Astrocyte of the cerebellum (primary cell): ENCODE measurements at regions not wholly inside any gene's neighbourhood (a gene's known extent, or its start where the extent isn't known, plus 50 kb on each side); places are given as distances from the start of the nearest gene placed in this dataset.
A peak's percentile ranks its signal among the peaks of the same experiment; 100 is the strongest.

ENCODE experiments used
- DNase-seq: peaks from one replicate; pipeline ENCODE4 v3.0.0-alpha.2; 2011; ENCODE audit warnings: low read depth
- H3K4me3 ChIP-seq: 2 replicates; pipeline ENCODE4 v1.5.1; 2011; ENCODE audit warnings: mild to moderate bottlenecking, low read depth, low read length, moderate library complexity
- in situ Hi-C: cut with HindIII; loops from 2 replicates; pipeline ENCODE4 v1.10.0; 2017; ENCODE audit warnings: low sequenced_read_pairs
- TF ChIP-seq, protein P1 (sequence below): IDR thresholded peaks from 2 replicates; pipeline ENCODE4 v1.5.1; 2012; ENCODE audit warnings: low read length, low read depth, moderate library complexity, mild to moderate bottlenecking; ENCODE audit errors: missing control alignments

DNA sequence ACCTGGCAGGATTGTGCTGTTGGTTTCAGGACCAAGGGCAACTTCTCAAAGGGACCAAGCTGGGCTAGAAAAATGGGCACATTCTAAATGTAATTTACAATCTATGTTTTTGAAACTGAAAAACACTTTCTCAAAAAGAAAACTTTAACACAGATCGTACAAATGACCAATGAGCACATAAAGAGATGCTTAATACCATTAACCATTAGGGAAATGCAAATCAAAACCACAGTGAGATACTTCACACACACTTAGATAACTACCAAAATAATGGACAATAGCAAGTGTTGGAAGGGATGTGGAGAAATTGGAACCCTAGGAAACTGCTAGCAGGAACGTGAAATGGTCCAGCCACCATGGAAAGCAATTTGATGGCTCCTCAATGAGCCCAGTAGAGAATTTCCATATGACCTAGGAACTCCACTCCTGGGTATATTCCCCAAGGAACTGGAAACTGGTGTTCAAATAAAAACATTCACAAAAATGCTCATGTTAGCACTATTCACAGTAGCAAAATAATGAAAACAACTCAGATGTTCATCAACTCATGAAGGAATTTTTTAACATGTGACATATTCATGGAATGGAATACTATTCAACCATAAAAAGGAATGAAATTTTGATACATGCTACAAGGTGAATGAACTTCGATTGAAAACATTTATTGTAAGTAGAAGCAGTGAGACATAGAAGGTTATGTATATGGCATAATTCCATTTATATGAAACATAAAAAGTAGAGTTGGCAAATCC is 288.3 kb upstream of the NR2F2 start:
- no peak for DNase-seq

DNA sequence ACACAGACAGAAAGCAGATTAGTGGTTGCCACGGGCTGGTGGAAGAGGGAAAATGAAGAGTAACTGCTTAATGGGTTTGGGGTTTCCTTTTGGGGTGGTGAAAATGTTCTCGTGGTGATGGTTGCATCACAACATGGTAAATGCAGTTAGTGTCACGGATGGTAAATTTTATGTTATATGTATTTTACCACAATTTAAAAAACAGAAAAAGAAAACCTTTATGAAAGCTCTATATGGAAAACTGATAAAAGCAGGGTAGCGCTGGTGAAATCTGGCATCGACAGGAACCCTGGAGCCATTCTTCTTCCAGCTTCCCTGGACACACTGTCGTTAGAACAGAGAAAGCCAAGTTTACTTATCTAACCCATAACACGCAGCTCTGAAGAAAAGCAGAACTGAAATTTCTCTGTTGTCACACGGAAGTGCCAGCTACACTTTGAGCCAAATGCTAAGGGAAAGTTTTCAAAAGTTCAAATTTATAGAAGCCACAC is 287.7 kb upstream of the NR2F2 start:
- TF ChIP-seq, protein P1, sequence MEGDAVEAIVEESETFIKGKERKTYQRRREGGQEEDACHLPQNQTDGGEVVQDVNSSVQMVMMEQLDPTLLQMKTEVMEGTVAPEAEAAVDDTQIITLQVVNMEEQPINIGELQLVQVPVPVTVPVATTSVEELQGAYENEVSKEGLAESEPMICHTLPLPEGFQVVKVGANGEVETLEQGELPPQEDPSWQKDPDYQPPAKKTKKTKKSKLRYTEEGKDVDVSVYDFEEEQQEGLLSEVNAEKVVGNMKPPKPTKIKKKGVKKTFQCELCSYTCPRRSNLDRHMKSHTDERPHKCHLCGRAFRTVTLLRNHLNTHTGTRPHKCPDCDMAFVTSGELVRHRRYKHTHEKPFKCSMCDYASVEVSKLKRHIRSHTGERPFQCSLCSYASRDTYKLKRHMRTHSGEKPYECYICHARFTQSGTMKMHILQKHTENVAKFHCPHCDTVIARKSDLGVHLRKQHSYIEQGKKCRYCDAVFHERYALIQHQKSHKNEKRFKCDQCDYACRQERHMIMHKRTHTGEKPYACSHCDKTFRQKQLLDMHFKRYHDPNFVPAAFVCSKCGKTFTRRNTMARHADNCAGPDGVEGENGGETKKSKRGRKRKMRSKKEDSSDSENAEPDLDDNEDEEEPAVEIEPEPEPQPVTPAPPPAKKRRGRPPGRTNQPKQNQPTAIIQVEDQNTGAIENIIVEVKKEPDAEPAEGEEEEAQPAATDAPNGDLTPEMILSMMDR: no peak
- no peak for DNase-seq
- in situ Hi-C loops: no loop called here
- no peak overlapping the region for H3K4me3 ChIP-seq

More for the DNA sequence above, 288.3 kb upstream of the NR2F2 start:
- TF ChIP-seq, protein P1: no peak
- no peak overlapping the region for H3K4me3 ChIP-seq
- in situ Hi-C loops: no loop called here

DNA sequence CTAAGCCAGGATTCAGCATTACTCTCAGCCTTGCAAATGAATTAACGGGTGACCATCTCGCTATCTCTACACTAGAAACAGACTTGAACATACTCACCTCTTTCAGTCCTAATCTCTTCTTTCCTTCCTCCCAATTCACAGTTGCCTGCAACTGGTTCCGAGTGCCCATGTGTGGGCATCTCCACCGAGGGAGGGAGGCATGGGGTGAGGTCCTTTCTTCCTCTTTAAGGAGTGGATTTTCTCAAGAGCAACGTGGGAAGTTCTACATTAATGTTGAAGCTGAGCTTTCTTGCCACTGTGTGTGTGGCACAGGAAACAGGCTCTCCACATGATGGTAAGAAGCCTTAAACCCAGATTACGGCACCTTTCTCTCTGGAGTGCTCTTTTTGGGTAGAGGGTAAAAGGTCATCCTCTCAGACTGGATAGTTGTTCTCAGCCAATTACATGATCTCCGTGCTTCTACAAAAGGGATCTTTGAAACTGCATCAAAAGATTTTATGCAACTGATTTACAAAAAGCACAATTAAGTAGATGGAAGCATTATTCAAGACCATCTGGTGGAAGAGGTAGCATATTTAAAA is 286.8 kb upstream of the NR2F2 start:
- no peak for DNase-seq
- in situ Hi-C loops: no loop called here
- H3K4me3 ChIP-seq: no peak overlapping the region
- TF ChIP-seq, protein P1: no peak

DNA sequence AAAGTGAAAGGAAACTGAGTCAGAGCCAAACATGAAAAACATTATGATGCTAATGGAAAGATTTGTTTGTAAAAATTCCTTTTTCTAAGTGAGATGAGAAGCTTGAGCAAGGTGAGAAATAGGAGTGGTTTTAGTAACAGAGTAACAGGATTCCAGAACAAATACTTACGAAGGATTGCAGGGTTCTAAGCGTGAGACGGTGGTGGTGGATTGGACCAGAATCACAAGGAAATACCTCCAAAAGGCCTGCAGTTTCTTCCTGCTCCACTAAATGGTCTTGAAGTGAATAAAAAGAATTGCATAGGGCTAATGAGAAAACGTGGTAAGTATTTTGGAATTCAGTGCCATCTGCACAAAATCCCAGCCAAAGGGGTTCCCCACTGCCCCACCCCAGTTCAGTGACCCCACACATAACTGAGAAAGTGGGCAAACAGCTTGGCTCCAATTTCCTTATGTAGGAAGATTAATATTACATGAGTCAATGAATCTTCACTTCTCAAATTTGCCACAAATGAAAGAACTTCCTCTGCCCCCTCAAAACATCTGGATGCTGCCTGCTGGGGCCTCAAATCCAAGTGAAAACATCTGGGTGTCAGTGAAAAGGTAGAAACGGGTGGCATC is 283.8 kb upstream of the NR2F2 start:
- TF ChIP-seq, protein P1: no peak
- no peak for DNase-seq
- in situ Hi-C loops: no loop called here
- no peak overlapping the region for H3K4me3 ChIP-seq

DNA sequence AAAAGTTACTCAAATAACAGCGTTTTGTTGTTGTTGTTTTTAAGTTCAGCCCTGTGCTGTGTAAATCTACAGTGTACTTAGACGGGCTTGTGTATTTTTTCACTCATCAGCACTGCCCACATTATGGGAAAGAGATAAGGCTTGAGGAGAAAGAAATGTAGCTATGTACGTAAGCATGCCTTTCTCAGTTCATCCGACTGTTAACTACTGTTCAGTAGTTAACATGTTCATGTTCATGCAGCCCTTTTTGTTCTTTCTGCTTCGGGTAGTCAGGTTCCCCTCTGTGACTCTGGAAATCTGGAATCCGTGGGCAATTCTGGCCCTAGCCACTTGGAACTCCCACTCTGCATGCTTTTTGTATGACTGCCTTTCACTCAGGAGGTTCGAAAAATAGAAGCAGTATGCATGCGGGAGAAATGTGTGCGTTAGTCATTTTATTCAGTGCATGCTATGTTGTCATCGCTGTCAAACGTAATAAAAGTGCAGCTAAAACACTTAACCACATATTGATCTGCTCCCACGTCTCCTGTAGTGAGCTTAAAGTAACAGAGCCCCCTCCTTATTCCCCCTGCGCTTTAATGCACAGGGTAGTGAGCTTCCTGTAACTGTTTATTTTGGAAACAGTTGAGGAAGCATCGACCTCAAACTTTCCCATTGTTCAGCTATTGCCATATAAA is 283.1 kb upstream of the NR2F2 start:
- peak; percentile 95 for DNase-seq
- TF ChIP-seq, protein P1: peak; percentile 21
- in situ Hi-C loops: no loop called here
- H3K4me3 ChIP-seq: no peak overlapping the region

DNA sequence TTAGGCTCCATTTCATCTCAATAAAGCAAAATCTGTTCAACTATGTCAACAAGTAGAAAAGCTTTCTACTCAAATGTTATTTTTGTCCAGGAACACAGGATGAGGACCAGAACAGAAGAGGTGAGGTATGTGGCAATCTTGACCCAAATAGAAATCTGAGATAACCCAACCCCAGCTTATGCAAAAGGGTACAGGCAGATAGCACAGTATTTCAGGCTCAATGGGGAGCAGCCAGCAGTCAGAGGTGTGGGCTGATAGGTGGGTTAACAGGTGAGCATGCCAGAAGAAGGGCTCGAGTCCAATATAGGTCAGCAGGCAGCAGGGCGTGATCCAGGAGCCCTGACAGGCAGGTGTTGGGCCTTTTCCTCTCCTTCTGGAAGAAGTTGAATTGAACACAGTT is 281.2 kb upstream of the NR2F2 start:
- DNase-seq: no peak
- no peak overlapping the region for H3K4me3 ChIP-seq
- in situ Hi-C loops: no loop called here
- TF ChIP-seq, protein P1: no peak
